ENCODE measurements at regions not wholly inside any gene's neighbourhood (a gene's known extent, or its start where the extent isn't known, plus 50 kb on each side); places are given as distances from the start of the nearest gene placed in this dataset.

DNA sequence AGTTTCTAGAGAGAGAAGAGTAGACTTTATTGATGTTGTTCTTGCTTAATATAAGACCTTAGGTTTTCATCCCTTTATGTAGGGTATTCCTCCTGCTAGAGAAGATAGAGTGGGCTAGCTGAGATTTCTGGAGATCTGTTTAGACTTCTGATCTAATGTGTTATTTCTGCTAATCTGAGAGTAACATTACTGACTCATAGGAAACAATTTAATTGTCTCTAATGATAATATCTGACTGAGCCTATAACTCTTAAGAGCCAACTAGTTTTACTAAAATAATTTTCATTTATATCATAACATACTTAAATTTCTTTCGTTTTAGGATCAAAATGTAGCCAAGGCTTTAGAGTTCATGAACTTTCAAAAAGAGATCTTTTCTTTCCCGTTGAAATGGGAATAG is 618.7 kb upstream of the ZEB2 start:
- TF ChIP-seq ISL1 (CRISPR knock-in tag; IDR thresholded peaks at IDR 0.05) (peak; percentile 71), GLIS3 (CRISPR knock-in tag; IDR thresholded peaks at IDR 0.05) (no peak), ZNF565 (CRISPR knock-in tag; conservative IDR thresholded peaks at IDR 0.05; ENCODE audit: low read depth) (no peak), RARB (CRISPR knock-in tag; IDR thresholded peaks at IDR 0.05) (no peak), OSR1 (CRISPR knock-in tag; IDR thresholded peaks at IDR 0.05) (no peak), TCF4 (CRISPR knock-in tag; IDR thresholded peaks at IDR 0.05; ENCODE audit: borderline replicate concordance) (no peak), ZNF70 (CRISPR knock-in tag; IDR thresholded peaks at IDR 0.05) (no peak), ZC3H10 (CRISPR knock-in tag; IDR thresholded peaks at IDR 0.05) (no peak)
- no peak for ATAC-seq

GRCh38 chr2:145137901-145138300 is 618.0 kb upstream of the ZEB2 start:
- TF ChIP-seq ZFP3 (CRISPR knock-in tag; IDR thresholded peaks at IDR 0.05) = no peak
- no peak for TF ChIP-seq TCF4 (CRISPR knock-in tag; IDR thresholded peaks at IDR 0.05; ENCODE audit: borderline replicate concordance)
- TF ChIP-seq ZFP30 (CRISPR knock-in tag; IDR thresholded peaks at IDR 0.05) = no peak
- no peak for TF ChIP-seq CSDC2 (CRISPR knock-in tag; IDR thresholded peaks at IDR 0.05)
- TF ChIP-seq PPARA (CRISPR knock-in tag; IDR thresholded peaks at IDR 0.05; ENCODE audit: borderline replicate concordance) = no peak
- no peak for TF ChIP-seq SNAI2 (CRISPR knock-in tag; IDR thresholded peaks at IDR 0.05)
- TF ChIP-seq OSR1 (CRISPR knock-in tag; IDR thresholded peaks at IDR 0.05) = no peak
- TF ChIP-seq RARB (CRISPR knock-in tag; IDR thresholded peaks at IDR 0.05) = no peak
- TF ChIP-seq ZC3H10 (CRISPR knock-in tag; IDR thresholded peaks at IDR 0.05) = no peak
- no peak for TF ChIP-seq GLIS3 (CRISPR knock-in tag; IDR thresholded peaks at IDR 0.05)
- TF ChIP-seq ESRRG (CRISPR knock-in tag; IDR thresholded peaks at IDR 0.05) = no peak
- TF ChIP-seq POU6F1 (CRISPR knock-in tag; IDR thresholded peaks at IDR 0.05; ENCODE audit: borderline replicate concordance, low read depth) = no peak
- no peak for TF ChIP-seq ARNTL (CRISPR knock-in tag; IDR thresholded peaks at IDR 0.05; ENCODE audit: borderline replicate concordance, low read depth)
- no peak for TF ChIP-seq CREB5 (CRISPR knock-in tag; IDR thresholded peaks at IDR 0.05; ENCODE audit: low read depth)
- no peak for ATAC-seq

DNA sequence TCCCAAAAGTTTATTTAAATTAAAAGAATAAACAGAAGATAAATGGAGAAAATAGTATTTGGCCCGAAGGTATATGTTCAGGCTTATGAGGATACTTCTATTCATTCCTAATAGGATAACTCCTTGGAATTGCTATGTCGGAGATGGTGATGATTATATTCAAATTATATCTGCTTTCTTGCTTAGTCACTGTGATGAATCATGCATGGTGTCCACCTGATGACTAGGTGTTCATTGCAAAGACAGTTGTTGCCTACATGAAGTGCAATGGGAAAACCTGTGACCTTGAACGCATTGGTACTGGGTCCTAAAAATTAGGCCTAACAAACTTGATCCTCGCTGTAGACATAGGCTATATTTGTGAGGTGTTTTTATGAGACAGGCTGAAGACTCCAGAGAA is 617.3 kb upstream of the ZEB2 start:
- no peak for ATAC-seq

More for the DNA sequence above, 617.3 kb upstream of the ZEB2 start:
- no peak for TF ChIP-seq TCF4 (CRISPR knock-in tag; IDR thresholded peaks at IDR 0.05; ENCODE audit: borderline replicate concordance)
- TF ChIP-seq, protein P1, sequence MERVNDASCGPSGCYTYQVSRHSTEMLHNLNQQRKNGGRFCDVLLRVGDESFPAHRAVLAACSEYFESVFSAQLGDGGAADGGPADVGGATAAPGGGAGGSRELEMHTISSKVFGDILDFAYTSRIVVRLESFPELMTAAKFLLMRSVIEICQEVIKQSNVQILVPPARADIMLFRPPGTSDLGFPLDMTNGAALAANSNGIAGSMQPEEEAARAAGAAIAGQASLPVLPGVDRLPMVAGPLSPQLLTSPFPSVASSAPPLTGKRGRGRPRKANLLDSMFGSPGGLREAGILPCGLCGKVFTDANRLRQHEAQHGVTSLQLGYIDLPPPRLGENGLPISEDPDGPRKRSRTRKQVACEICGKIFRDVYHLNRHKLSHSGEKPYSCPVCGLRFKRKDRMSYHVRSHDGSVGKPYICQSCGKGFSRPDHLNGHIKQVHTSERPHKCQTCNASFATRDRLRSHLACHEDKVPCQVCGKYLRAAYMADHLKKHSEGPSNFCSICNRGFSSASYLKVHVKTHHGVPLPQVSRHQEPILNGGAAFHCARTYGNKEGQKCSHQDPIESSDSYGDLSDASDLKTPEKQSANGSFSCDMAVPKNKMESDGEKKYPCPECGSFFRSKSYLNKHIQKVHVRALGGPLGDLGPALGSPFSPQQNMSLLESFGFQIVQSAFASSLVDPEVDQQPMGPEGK (CRISPR knock-in tag; IDR thresholded peaks at IDR 0.05; ENCODE audit: borderline replicate concordance) = no peak
- no peak for TF ChIP-seq ZNF565 (CRISPR knock-in tag; conservative IDR thresholded peaks at IDR 0.05; ENCODE audit: low read depth)
- no peak for TF ChIP-seq CSRNP3 (CRISPR knock-in tag; IDR thresholded peaks at IDR 0.05)
- no peak for TF ChIP-seq ZNF70 (CRISPR knock-in tag; IDR thresholded peaks at IDR 0.05)
- TF ChIP-seq OSR1 (CRISPR knock-in tag; IDR thresholded peaks at IDR 0.05) = no peak
- no peak for TF ChIP-seq TOX (CRISPR knock-in tag; IDR thresholded peaks at IDR 0.05; ENCODE audit: borderline replicate concordance)
- no peak for TF ChIP-seq BACH2 (CRISPR knock-in tag; IDR thresholded peaks at IDR 0.05; ENCODE audit: borderline replicate concordance)
- TF ChIP-seq ARNTL (CRISPR knock-in tag; IDR thresholded peaks at IDR 0.05; ENCODE audit: borderline replicate concordance, low read depth) = no peak
- TF ChIP-seq CSDC2 (CRISPR knock-in tag; IDR thresholded peaks at IDR 0.05) = no peak
- no peak for TF ChIP-seq CREB5 (CRISPR knock-in tag; IDR thresholded peaks at IDR 0.05; ENCODE audit: low read depth)
- TF ChIP-seq ZC3H10 (CRISPR knock-in tag; IDR thresholded peaks at IDR 0.05) = no peak
